Mesenchymal stem cell (in vitro differentiated cells and primary cell): ENCODE measurements at regions not wholly inside any gene's neighbourhood (a gene's known extent, or its start where the extent isn't known, plus 50 kb on each side); places are given as distances from the start of the nearest gene placed in this dataset.

ENCODE experiments used
- DNase-seq: peaks from one replicate; pipeline ENCODE4 v3.0.0-alpha.2; 2013
- H2AFZ ChIP-seq: one replicate; pipeline ENCODE4 v1.6.1; 2013; ENCODE audit warnings: low read depth, mild to moderate bottlenecking, control low read depth, inconsistent platforms, low read length, moderate library complexity
- H2AK5ac ChIP-seq: 2 replicates; pipeline ENCODE4 v1.6.1; 2013; ENCODE audit warnings: low read length, moderate library complexity, mild to moderate bottlenecking, inconsistent platforms; ENCODE audit not compliant: severe bottlenecking
- H2BK120ac ChIP-seq: one replicate; pipeline ENCODE4 v1.6.1; 2013; ENCODE audit warnings: low read depth, mild to moderate bottlenecking, inconsistent platforms, low read length, moderate library complexity
- H2BK12ac ChIP-seq, 2 experiments: one replicate each; pipeline ENCODE4 v1.6.1; 2013; ENCODE audit warnings: inconsistent platforms in 2 of 2, low read length in 2 of 2, mild to moderate bottlenecking in 2 of 2, moderate library complexity in 2 of 2, control low read depth in 1 of 2
- H2BK15ac ChIP-seq: one replicate; pipeline ENCODE4 v1.6.1; 2013; ENCODE audit warnings: mild to moderate bottlenecking, low read depth, inconsistent platforms; ENCODE audit not compliant: poor library complexity, severe bottlenecking
- H2BK5ac ChIP-seq: 2 replicates; pipeline ENCODE4 v1.6.1; 2013; ENCODE audit warnings: low read depth, mild to moderate bottlenecking, low read length, control low read depth, inconsistent platforms; ENCODE audit not compliant: poor library complexity, severe bottlenecking
- H3K14ac ChIP-seq, 2 experiments: one replicate each; pipeline ENCODE4 v1.6.1; 2013; ENCODE audit warnings: inconsistent platforms in 2 of 2, low read length in 2 of 2, control low read depth in 1 of 2, mild to moderate bottlenecking in 1 of 2, moderate library complexity in 1 of 2
- H3K18ac ChIP-seq, 2 experiments: one replicate each; pipeline ENCODE4 v1.6.1; 2013; ENCODE audit warnings: inconsistent platforms in 2 of 2, low read length in 2 of 2, control low read depth in 1 of 2, low read depth in 1 of 2, mild to moderate bottlenecking in 1 of 2
- H3K23ac ChIP-seq, 2 experiments: one replicate each; pipeline ENCODE4 v1.6.1; 2013; ENCODE audit warnings: inconsistent platforms in 2 of 2, low read length in 2 of 2, mild to moderate bottlenecking in 2 of 2, moderate library complexity in 2 of 2, control low read depth in 1 of 2
- H3K27ac ChIP-seq: 2 replicates; pipeline ENCODE4 v1.5.1; 2013; ENCODE audit warnings: mild to moderate bottlenecking, moderate library complexity, low read length, control low read depth, inconsistent platforms; ENCODE audit not compliant: poor library complexity, severe bottlenecking
- H3K27me3 ChIP-seq, 2 experiments: 2 replicates each; pipeline versions ENCODE4 v1.6.1 to v1.7.0; 2013; ENCODE audit warnings: low read length in 2 of 2, mild to moderate bottlenecking in 2 of 2, moderate library complexity in 2 of 2, control low read depth in 1 of 2, inconsistent platforms in 1 of 2; ENCODE audit not compliant: control insufficient read depth in 1 of 2, insufficient read depth in 1 of 2
- H3K36me3 ChIP-seq, 2 experiments: 2 replicates each; pipeline versions ENCODE4 v1.6.1 to v1.7.0; 2013; ENCODE audit warnings: low read length in 2 of 2, control low read depth in 1 of 2, inconsistent platforms in 1 of 2, low read depth in 1 of 2, mild to moderate bottlenecking in 1 of 2; ENCODE audit not compliant: insufficient read depth in 2 of 2, control insufficient read depth in 1 of 2
- H3K4ac ChIP-seq, 2 experiments: one replicate each; pipeline ENCODE4 v1.6.1; 2013; ENCODE audit warnings: inconsistent platforms in 2 of 2, low read length in 2 of 2, mild to moderate bottlenecking in 2 of 2, moderate library complexity in 2 of 2, control low read depth in 1 of 2, low read depth in 1 of 2
- H3K4me1 ChIP-seq: 2 replicates; pipeline ENCODE4 v1.6.1; 2013; ENCODE audit warnings: low read depth, low read length, control low read depth; ENCODE audit not compliant: control insufficient read depth, insufficient read depth
- H3K4me2 ChIP-seq: 2 replicates; pipeline ENCODE4 v1.6.1; 2013; ENCODE audit warnings: low read length, mild to moderate bottlenecking, inconsistent platforms; ENCODE audit not compliant: poor library complexity, severe bottlenecking
- H3K4me3 ChIP-seq, 2 experiments: 2 replicates each; pipeline versions ENCODE4 v1.5.1 to v1.7.0; 2013; ENCODE audit warnings: low read length in 2 of 2, mild to moderate bottlenecking in 2 of 2, control low read depth in 1 of 2, low read depth in 1 of 2; ENCODE audit not compliant: insufficient read depth in 1 of 2
- H3K79me1 ChIP-seq: replicated peaks from 2 replicates; pipeline ENCODE4 v1.6.1; 2013; ENCODE audit warnings: mild to moderate bottlenecking, control low read depth, low read length, inconsistent platforms; ENCODE audit not compliant: poor library complexity, severe bottlenecking
- H3K9ac ChIP-seq: 2 replicates; pipeline ENCODE4 v1.7.0; 2013; ENCODE audit warnings: mild to moderate bottlenecking, low read length, moderate library complexity
- H3K9me3 ChIP-seq: 2 replicates; pipeline ENCODE4 v1.7.0; 2013; ENCODE audit warnings: mild to moderate bottlenecking, low read length; ENCODE audit not compliant: control insufficient read depth
- H4K8ac ChIP-seq: one replicate; pipeline ENCODE4 v1.6.1; 2013; ENCODE audit warnings: inconsistent platforms, mild to moderate bottlenecking, low read length, moderate library complexity
- H4K91ac ChIP-seq: one replicate; pipeline ENCODE4 v1.6.1; 2013; ENCODE audit warnings: mild to moderate bottlenecking, low read length, inconsistent platforms
- WGBS: methylation state at CpG from one replicate; pipeline ENCODE4 v1.1.7; 2013; ENCODE audit warnings: mixed read lengths; 5-methylcytosine and 5-hydroxymethylcytosine counted together

- Histone ChIP-seq H3K4me2 (no peak overlapping the region), H3K4me1 (peaks cover 5% of the 10 kb centered on the region), H3K14ac (peak overlapping the region in 1 of 2 experiments; percentile 58), H3K27me3 (no peaks in the 10 kb centered on the region), H3K79me1 (no peaks in the 10 kb centered on the region), H3K27ac (no peak overlapping the region), H2AK5ac (peak overlapping the region; percentile 40), H2BK120ac (no peak overlapping the region), H4K91ac (no peak overlapping the region), H3K36me3 (no peaks in the 10 kb centered on the region), H2AFZ (no peak overlapping the region), H2BK15ac (no peak overlapping the region), H3K9me3 (no peaks in the 10 kb centered on the region), H3K9ac (no peak overlapping the region), H2BK12ac (peak overlapping the region; percentile 37 to 59), H2BK5ac (no peak overlapping the region), H3K23ac (no peak overlapping the region), H3K4ac (no peak overlapping the region), H3K4me3 (no peak overlapping the region), H3K18ac (no peak overlapping the region), H4K8ac (no peak overlapping the region)
- WGBS, result 96% methylated on average over 4 of the region's 4 CpGs
- no peak for DNase-seq
These were observed 249.9 kb upstream of the JUN start for GRCh38 chr1:59033761-59034160.

DNA sequence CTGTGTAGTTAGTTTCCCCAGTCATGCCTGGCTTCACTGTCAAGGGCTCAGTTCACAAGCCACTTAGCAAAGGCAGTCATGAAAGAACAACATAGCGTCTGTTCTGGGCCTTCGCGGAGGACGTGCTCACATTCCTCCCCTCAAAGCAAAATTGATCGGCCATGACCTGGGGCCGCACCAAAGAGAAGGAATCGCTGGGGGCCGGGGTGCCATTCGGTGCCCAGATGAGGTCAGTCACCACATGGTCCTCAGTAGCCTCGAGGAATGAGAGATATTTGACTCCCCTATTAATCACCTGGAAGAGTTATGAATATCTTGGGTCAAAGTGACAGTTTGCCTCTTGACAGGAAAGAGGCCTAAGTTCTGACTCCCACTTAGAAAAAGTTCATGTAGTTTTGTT, 251.1 kb upstream of the JUN start:
- Histone ChIP-seq H3K4me1 (peaks cover 2% of the 10 kb centered on the region), H3K36me3 (no peaks in the 10 kb centered on the region), H3K27me3 (no peaks in the 10 kb centered on the region), H2BK5ac (no peak overlapping the region), H2BK120ac (no peak overlapping the region), H2AFZ (no peak overlapping the region), H4K8ac (no peak overlapping the region), H3K4me3 (no peak overlapping the region), H2BK15ac (no peak overlapping the region), H3K4ac (no peak overlapping the region), H3K23ac (peak overlapping the region in 1 of 2 experiments; percentile 38), H4K91ac (no peak overlapping the region), H3K79me1 (no peaks in the 10 kb centered on the region), H3K4me2 (no peak overlapping the region), H3K27ac (no peak overlapping the region), H3K18ac (peak overlapping the region in 1 of 2 experiments; percentile 64), H3K9ac (no peak overlapping the region), H2BK12ac (peak overlapping the region in 1 of 2 experiments; percentile 61), H2AK5ac (peak overlapping the region; percentile 71), H3K14ac (no peak overlapping the region), H3K9me3 (no peaks in the 10 kb centered on the region)
- WGBS, result 74% methylated on average over 7 of the region's 10 CpGs
- no peak for DNase-seq

DNA sequence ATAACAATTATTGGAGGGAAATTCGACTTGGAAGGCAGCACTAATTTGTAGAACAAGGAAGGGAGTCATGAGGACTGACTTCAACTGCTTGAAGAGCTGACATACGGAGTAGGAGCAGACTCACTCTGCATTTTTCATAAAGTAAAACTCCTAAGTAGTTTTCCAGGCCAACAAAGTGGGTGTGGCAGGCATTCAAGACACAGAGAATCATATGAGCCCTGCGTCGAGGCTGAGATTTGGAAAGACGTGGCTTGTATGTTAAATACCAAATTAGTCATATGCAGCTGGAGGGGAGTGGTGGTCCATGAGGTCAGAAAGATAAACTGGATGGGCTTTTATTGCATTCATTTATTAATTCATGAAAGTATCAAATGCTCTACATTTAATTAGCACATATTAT, 255.7 kb upstream of the JUN start:
- Histone ChIP-seq H2AK5ac (no peak overlapping the region), H3K4me1 (peaks cover 4% of the 10 kb centered on the region), H2BK5ac (no peak overlapping the region), H2BK120ac (no peak overlapping the region), H3K36me3 (no peaks in the 10 kb centered on the region), H3K79me1 (no peaks in the 10 kb centered on the region), H3K14ac (no peak overlapping the region), H3K9ac (peak overlapping the region; percentile 9), H3K4ac (no peak overlapping the region), H2AFZ (no peak overlapping the region), H3K9me3 (no peaks in the 10 kb centered on the region), H3K4me3 (no peak overlapping the region), H4K8ac (no peak overlapping the region), H3K27me3 (no peaks in the 10 kb centered on the region), H3K27ac (no peak overlapping the region), H2BK15ac (no peak overlapping the region), H3K18ac (no peak overlapping the region), H3K23ac (no peak overlapping the region), H2BK12ac (peak overlapping the region in 1 of 2 experiments; percentile 14), H3K4me2 (no peak overlapping the region), H4K91ac (no peak overlapping the region)
- WGBS, result 81% methylated on average over 4 of the region's 5 CpGs
- no peak for DNase-seq

GRCh38 chr1:59040486-59040885, 256.4 kb upstream of the FGGY start:
- Histone ChIP-seq H2BK12ac (no peak overlapping the region), H3K18ac (peak overlapping the region in 1 of 2 experiments; percentile 58), H4K91ac (no peak overlapping the region), H2BK120ac (no peak overlapping the region), H3K9me3 (no peaks in the 10 kb centered on the region), H3K79me1 (no peaks in the 10 kb centered on the region), H3K4ac (no peak overlapping the region), H3K4me1 (peaks cover 4% of the 10 kb centered on the region), H2BK5ac (no peak overlapping the region), H4K8ac (no peak overlapping the region), H3K36me3 (no peaks in the 10 kb centered on the region), H3K27me3 (no peaks in the 10 kb centered on the region), H3K14ac (no peak overlapping the region), H3K4me2 (no peak overlapping the region), H3K4me3 (no peak overlapping the region), H3K9ac (no peak overlapping the region), H3K27ac (no peak overlapping the region), H2AK5ac (no peak overlapping the region), H2BK15ac (no peak overlapping the region), H2AFZ (no peak overlapping the region), H3K23ac (no peak overlapping the region)
- WGBS, result 86% methylated on average over 1 of the region's 2 CpGs
- DNase-seq, result no peak
